ENCODE measurements at regions not wholly inside any gene's neighbourhood (a gene's known extent, or its start where the extent isn't known, plus 50 kb on each side); places are given as distances from the start of the nearest gene placed in this dataset.

DNA sequence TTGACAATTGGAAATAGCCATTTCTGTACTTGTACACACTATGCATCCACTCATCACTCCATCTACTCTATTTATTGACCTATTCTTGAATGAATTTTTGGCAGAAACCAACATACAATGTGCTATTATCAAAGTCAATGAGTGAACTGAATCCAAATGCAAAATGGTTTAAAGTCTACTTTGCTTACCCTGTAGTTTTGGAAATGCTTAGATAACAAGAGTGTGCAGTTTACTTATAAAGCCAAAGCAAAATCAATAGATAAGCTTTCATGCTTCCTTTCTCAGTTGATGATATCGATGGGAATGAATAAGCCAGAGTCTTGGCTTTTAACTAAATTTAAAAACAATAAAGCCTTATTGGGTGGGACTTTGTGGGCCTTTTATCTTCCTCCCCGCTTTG is 58.9 kb upstream of the SPANXB1 start:
- Histone ChIP-seq H3K36me3 (replicated peaks; ENCODE audit: insufficient read depth, low read depth) (no peaks in the 10 kb centered on the region), H3K27ac (no peak overlapping the region), H3K4me2 (no peak overlapping the region), H3K79me2 (no peaks in the 10 kb centered on the region), H3K4me1 (ENCODE audit: insufficient read depth) (no peaks in the 10 kb centered on the region), H2AFZ (no peak overlapping the region), H3K9me3 (ENCODE audit: low read depth) (no peaks in the 10 kb centered on the region), H3K4me3 (no peak overlapping the region), H3K9me2 (replicated peaks; ENCODE audit: insufficient read depth) (no peaks in the 10 kb centered on the region), H3K27me3 (no peaks in the 10 kb centered on the region), H4K20me1 (ENCODE audit: insufficient read depth, poor library complexity, severe bottlenecking) (no peaks in the 10 kb centered on the region)
- TF ChIP-seq EZH2 (IDR thresholded peaks at IDR 0.05; ENCODE audit: borderline replicate concordance) (no peak), EZH2phosphoT487 (IDR thresholded peaks at IDR 0.05; ENCODE audit: low read depth, severe bottlenecking, unreplicated experiment) (no peak)
- TF ChIP-seq, protein P1, sequence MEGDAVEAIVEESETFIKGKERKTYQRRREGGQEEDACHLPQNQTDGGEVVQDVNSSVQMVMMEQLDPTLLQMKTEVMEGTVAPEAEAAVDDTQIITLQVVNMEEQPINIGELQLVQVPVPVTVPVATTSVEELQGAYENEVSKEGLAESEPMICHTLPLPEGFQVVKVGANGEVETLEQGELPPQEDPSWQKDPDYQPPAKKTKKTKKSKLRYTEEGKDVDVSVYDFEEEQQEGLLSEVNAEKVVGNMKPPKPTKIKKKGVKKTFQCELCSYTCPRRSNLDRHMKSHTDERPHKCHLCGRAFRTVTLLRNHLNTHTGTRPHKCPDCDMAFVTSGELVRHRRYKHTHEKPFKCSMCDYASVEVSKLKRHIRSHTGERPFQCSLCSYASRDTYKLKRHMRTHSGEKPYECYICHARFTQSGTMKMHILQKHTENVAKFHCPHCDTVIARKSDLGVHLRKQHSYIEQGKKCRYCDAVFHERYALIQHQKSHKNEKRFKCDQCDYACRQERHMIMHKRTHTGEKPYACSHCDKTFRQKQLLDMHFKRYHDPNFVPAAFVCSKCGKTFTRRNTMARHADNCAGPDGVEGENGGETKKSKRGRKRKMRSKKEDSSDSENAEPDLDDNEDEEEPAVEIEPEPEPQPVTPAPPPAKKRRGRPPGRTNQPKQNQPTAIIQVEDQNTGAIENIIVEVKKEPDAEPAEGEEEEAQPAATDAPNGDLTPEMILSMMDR (IDR thresholded peaks at IDR 0.05; ENCODE audit: poor library complexity) = no peak
- DNase-seq (ENCODE audit: low spot score) = no peak
- WGBS (ENCODE audit: low lambda C conversion rate, missing lambda C conversion rate) = 76% methylated on average over 2 of the region's 2 CpGs

DNA sequence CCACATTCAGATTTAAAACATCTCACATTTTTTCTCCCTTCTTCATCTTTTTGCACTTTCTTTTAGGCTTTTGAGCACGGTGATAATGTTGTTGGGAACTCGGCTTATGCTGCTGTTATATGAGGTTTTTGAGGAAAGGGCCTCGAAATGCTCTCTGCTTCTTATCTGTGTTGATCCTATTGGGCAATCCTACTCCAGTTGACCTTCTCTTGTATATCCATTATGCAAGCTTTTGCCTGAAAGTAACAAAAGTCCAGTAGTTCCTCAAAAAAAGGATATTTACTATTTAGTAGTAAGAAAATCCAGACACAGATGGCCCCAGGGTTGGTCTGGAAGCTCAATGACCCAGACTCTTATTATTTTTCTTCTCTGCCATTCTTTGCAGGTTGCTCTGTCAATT is 57.7 kb upstream of the SPANXB1 start:
- Histone ChIP-seq H3K9me2 (replicated peaks; ENCODE audit: insufficient read depth) (no peaks in the 10 kb centered on the region), H3K4me2 (no peak overlapping the region), H3K27ac (no peak overlapping the region), H3K4me1 (ENCODE audit: insufficient read depth) (no peaks in the 10 kb centered on the region), H3K4me3 (no peak overlapping the region), H3K79me2 (no peaks in the 10 kb centered on the region), H3K9me3 (ENCODE audit: low read depth) (no peaks in the 10 kb centered on the region), H4K20me1 (ENCODE audit: insufficient read depth, poor library complexity, severe bottlenecking) (no peaks in the 10 kb centered on the region), H3K36me3 (replicated peaks; ENCODE audit: insufficient read depth, low read depth) (no peaks in the 10 kb centered on the region), H3K27me3 (no peaks in the 10 kb centered on the region), H2AFZ (no peak overlapping the region)
- no peak for DNase-seq (ENCODE audit: low spot score)
- TF ChIP-seq EZH2 (IDR thresholded peaks at IDR 0.05; ENCODE audit: borderline replicate concordance) = no peak
- TF ChIP-seq EZH2phosphoT487 (IDR thresholded peaks at IDR 0.05; ENCODE audit: low read depth, severe bottlenecking, unreplicated experiment) = no peak
- TF ChIP-seq, protein P1 (IDR thresholded peaks at IDR 0.05; ENCODE audit: poor library complexity) = no peak
- WGBS (ENCODE audit: low lambda C conversion rate, missing lambda C conversion rate) = 42% methylated on average over 3 of the region's 3 CpGs

DNA sequence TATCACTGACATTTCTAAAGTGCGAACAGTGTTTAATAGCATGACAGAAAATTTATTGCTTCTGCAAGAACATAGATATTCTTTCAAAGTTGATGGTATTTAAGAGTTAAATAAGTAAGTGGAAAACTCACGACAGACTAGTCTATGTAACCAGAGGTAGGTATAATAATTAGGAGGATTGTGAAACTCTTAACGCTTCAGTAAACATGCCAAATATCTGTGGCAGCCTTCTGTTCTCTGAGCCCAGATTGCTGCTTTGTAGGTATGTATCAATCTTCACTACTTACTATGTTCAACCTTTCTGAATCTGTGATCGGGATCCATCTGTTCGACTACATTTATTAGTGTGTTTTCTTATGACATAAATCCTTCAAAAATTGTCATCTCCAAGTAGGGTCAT is 53.6 kb upstream of the SPANXB1 start:
- no peaks in the 10 kb centered on the region for H3K27me3 ChIP-seq
- no peaks in the 10 kb centered on the region for H3K36me3 ChIP-seq (replicated peaks; ENCODE audit: insufficient read depth, low read depth)
- no peaks in the 10 kb centered on the region for H3K9me3 ChIP-seq (ENCODE audit: low read depth)
- H3K79me2 ChIP-seq = no peaks in the 10 kb centered on the region
- no peak overlapping the region for H3K27ac ChIP-seq
- no peaks in the 10 kb centered on the region for H3K9me2 ChIP-seq (replicated peaks; ENCODE audit: insufficient read depth)
- H4K20me1 ChIP-seq (ENCODE audit: insufficient read depth, poor library complexity, severe bottlenecking) = no peaks in the 10 kb centered on the region
- no peak overlapping the region for H3K4me2 ChIP-seq
- WGBS (ENCODE audit: low lambda C conversion rate, missing lambda C conversion rate) = 71% methylated on average over 5 of the region's 5 CpGs
- no peaks in the 10 kb centered on the region for H3K4me1 ChIP-seq (ENCODE audit: insufficient read depth)
- H3K4me3 ChIP-seq = no peak overlapping the region
- no peak for DNase-seq (ENCODE audit: low spot score)
- TF ChIP-seq, protein P1 (IDR thresholded peaks at IDR 0.05; ENCODE audit: poor library complexity) = no peak
- TF ChIP-seq EZH2phosphoT487 (IDR thresholded peaks at IDR 0.05; ENCODE audit: low read depth, severe bottlenecking, unreplicated experiment) = no peak
- no peak for TF ChIP-seq EZH2 (IDR thresholded peaks at IDR 0.05; ENCODE audit: borderline replicate concordance)
- H2AFZ ChIP-seq = no peak overlapping the region

DNA sequence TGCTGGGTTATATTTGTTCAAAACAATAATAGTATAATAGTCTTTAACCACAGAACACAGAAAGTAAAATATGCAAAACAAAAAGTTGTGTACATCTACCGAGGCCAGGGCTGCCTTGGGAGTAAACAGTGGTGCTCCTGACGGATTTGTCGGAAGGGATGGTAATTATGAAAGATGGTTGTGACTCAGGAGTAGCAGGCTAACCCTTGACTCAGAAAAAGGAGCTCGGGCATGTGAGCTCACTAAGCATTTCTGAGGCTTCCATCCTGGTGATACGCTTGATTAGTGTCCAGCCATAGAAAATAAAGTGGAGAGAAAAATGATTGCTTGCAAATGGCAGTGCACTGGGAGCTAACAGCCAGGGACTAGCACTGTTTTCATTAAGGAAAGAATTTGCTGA is 53.2 kb upstream of the SPANXB1 start:
- Histone ChIP-seq H3K9me2 (replicated peaks; ENCODE audit: insufficient read depth) (no peaks in the 10 kb centered on the region), H3K79me2 (no peaks in the 10 kb centered on the region), H3K4me3 (no peak overlapping the region), H3K27me3 (no peaks in the 10 kb centered on the region), H3K9me3 (ENCODE audit: low read depth) (no peaks in the 10 kb centered on the region), H3K4me2 (no peak overlapping the region), H2AFZ (no peak overlapping the region), H3K4me1 (ENCODE audit: insufficient read depth) (no peaks in the 10 kb centered on the region), H4K20me1 (ENCODE audit: insufficient read depth, poor library complexity, severe bottlenecking) (no peaks in the 10 kb centered on the region), H3K36me3 (replicated peaks; ENCODE audit: insufficient read depth, low read depth) (no peaks in the 10 kb centered on the region), H3K27ac (no peak overlapping the region)
- no peak for DNase-seq (ENCODE audit: low spot score)
- 76% methylated on average over 5 of the region's 5 CpGs for WGBS (ENCODE audit: low lambda C conversion rate, missing lambda C conversion rate)
- TF ChIP-seq EZH2 (IDR thresholded peaks at IDR 0.05; ENCODE audit: borderline replicate concordance) (no peak), EZH2phosphoT487 (IDR thresholded peaks at IDR 0.05; ENCODE audit: low read depth, severe bottlenecking, unreplicated experiment) (no peak)
- TF ChIP-seq, protein P1 (IDR thresholded peaks at IDR 0.05; ENCODE audit: poor library complexity) = no peak

All from hepatocyte (in vitro differentiated cells).